PFSK-1 (cell line): ENCODE measurements at regions not wholly inside any gene's neighbourhood (a gene's known extent, or its start where the extent isn't known, plus 50 kb on each side); places are given as distances from the start of the nearest gene placed in this dataset.

Experiments used
- FOXP2 ChIP-seq: optimal IDR thresholded peaks from 2 replicates; pipeline ENCODE3; 2011; ENCODE audit warnings: borderline replicate concordance, control low read depth, inconsistent platforms; ENCODE audit not compliant: insufficient read depth; ENCODE audit errors: extremely low read length, extremely low read depth
- POLR2AphosphoS5 ChIP-seq: IDR thresholded peaks from 2 replicates; pipeline ENCODE4 v1.6.1; 2012; ENCODE audit warnings: low read depth, mild to moderate bottlenecking, control low read depth, low read length, moderate library complexity
- REST ChIP-seq, 2 experiments: IDR thresholded peaks; 2 replicates each; pipeline versions ENCODE4 v1.6.1 to v1.8.0; 2011 to 2012; ENCODE audit warnings: low read depth in 2 of 2, low read length in 2 of 2, control low read depth in 1 of 2, inconsistent platforms in 1 of 2, mild to moderate bottlenecking in 1 of 2, moderate library complexity in 1 of 2; ENCODE audit not compliant: insufficient read depth in 1 of 2
- SIN3A ChIP-seq: IDR thresholded peaks from 2 replicates; pipeline ENCODE4 v1.6.1; 2012; ENCODE audit warnings: mild to moderate bottlenecking, low read length, moderate library complexity, borderline replicate concordance; ENCODE audit not compliant: insufficient read depth
- TAF1 ChIP-seq: IDR thresholded peaks from 2 replicates; pipeline ENCODE4 v1.6.1; 2012; ENCODE audit warnings: low read length, control low read depth, borderline replicate concordance; ENCODE audit not compliant: insufficient read depth

- TF ChIP-seq SIN3A (no peak), POLR2AphosphoS5 (no peak), REST (IDR thresholded peaks at IDR 0.05; ENCODE audit: insufficient read depth in 1 of 2, low read depth in 2 of 2, low read length in 2 of 2) (no peak), FOXP2 (no peak), TAF1 (no peak)
Measured at GRCh38 chr20:19121916-19122315, 90.5 kb upstream of the SLC24A3 start.

- TF ChIP-seq POLR2AphosphoS5, result no peak
- TF ChIP-seq SIN3A, result no peak
Measured at GRCh38 chr20:19122395-19122794, 90.0 kb upstream of the SLC24A3 start.

GRCh38 chr20:19125508-19125907 lies 86.9 kb upstream of the SLC24A3 start:
- TF ChIP-seq SIN3A (no peak), TAF1 (no peak), REST (IDR thresholded peaks at IDR 0.05; ENCODE audit: insufficient read depth in 1 of 2, low read depth in 2 of 2, low read length in 2 of 2) (no peak), FOXP2 (no peak), POLR2AphosphoS5 (no peak)

- TF ChIP-seq REST (IDR thresholded peaks at IDR 0.05; ENCODE audit: insufficient read depth in 1 of 2, low read depth in 2 of 2, low read length in 2 of 2), result no peak
- no peak for TF ChIP-seq SIN3A
- TF ChIP-seq POLR2AphosphoS5, result no peak
- no peak for TF ChIP-seq TAF1
- TF ChIP-seq FOXP2, result no peak
Measured at GRCh38 chr20:19129306-19129705, 83.1 kb upstream of the SLC24A3 start.

GRCh38 chr20:19129976-19130612 lies 82.3 kb upstream of the SLC24A3 start:
- TF ChIP-seq SIN3A, result no peak
- no peak for TF ChIP-seq FOXP2
- no peak for TF ChIP-seq POLR2AphosphoS5
- TF ChIP-seq TAF1, result no peak
- TF ChIP-seq REST (IDR thresholded peaks at IDR 0.05; ENCODE audit: insufficient read depth in 1 of 2, low read depth in 2 of 2, low read length in 2 of 2), result no peak
